Trophoblast cell (in vitro differentiated cells and primary cell): ENCODE measurements at regions not wholly inside any gene's neighbourhood (a gene's known extent, or its start where the extent isn't known, plus 50 kb on each side); places are given as distances from the start of the nearest gene placed in this dataset.

ENCODE experiments used
- DNase-seq, 2 donors: peaks; one replicate each; pipeline ENCODE4 v3.0.0-alpha.2; 2016
- H2AFZ ChIP-seq: 2 replicates; pipeline ENCODE4 v1.6.1; 2013; ENCODE audit warnings: low read length, moderate library complexity, mild to moderate bottlenecking; ENCODE audit not compliant: insufficient read depth, poor library complexity
- H2AK5ac ChIP-seq: 2 replicates; pipeline ENCODE4 v1.6.1; 2013; ENCODE audit warnings: mild to moderate bottlenecking, low read length
- H2BK120ac ChIP-seq: 2 replicates; pipeline ENCODE4 v1.6.1; 2013; ENCODE audit warnings: low read length, mild to moderate bottlenecking, moderate library complexity; ENCODE audit not compliant: insufficient read depth, poor library complexity
- H2BK12ac ChIP-seq: 2 replicates; pipeline ENCODE4 v1.6.1; 2013; ENCODE audit warnings: mild to moderate bottlenecking, low read length, moderate library complexity
- H2BK5ac ChIP-seq: 2 replicates; pipeline ENCODE4 v1.6.1; 2013; ENCODE audit warnings: low read length, low read depth, moderate library complexity, mild to moderate bottlenecking; ENCODE audit not compliant: poor library complexity
- H3K14ac ChIP-seq: 2 replicates; pipeline ENCODE4 v1.6.1; 2013; ENCODE audit warnings: mild to moderate bottlenecking, low read length
- H3K18ac ChIP-seq: 2 replicates; pipeline ENCODE4 v1.6.1; 2013; ENCODE audit warnings: mild to moderate bottlenecking, low read length
- H3K23ac ChIP-seq: 2 replicates; pipeline ENCODE4 v1.6.1; 2013; ENCODE audit warnings: low read length
- H3K27ac ChIP-seq: 2 replicates; pipeline ENCODE4 v1.5.1; 2013; ENCODE audit warnings: low read depth, mild to moderate bottlenecking, inconsistent platforms, low read length, moderate library complexity
- H3K27me3 ChIP-seq: 2 replicates; pipeline ENCODE4 v1.6.1; 2013; ENCODE audit warnings: inconsistent platforms, mild to moderate bottlenecking, low read length, moderate library complexity; ENCODE audit not compliant: insufficient read depth
- H3K36me3 ChIP-seq, 2 experiments: 1 replicate in 1 of 2; 2 replicates in 1 of 2; pipeline ENCODE4 v1.6.1; 2013; ENCODE audit warnings: low read length in 2 of 2, mild to moderate bottlenecking in 2 of 2, moderate library complexity in 1 of 2; ENCODE audit not compliant: insufficient read depth in 2 of 2, control insufficient read depth in 1 of 2
- H3K4ac ChIP-seq: 2 replicates; pipeline ENCODE4 v1.6.1; 2013; ENCODE audit warnings: low read depth, mild to moderate bottlenecking, low read length, moderate library complexity
- H3K4me1 ChIP-seq, 2 experiments: 1 replicate in 1 of 2; 2 replicates in 1 of 2; pipeline ENCODE4 v1.6.1; 2013; ENCODE audit warnings: low read length in 2 of 2, mild to moderate bottlenecking in 2 of 2, moderate library complexity in 1 of 2; ENCODE audit not compliant: insufficient read depth in 2 of 2, control insufficient read depth in 1 of 2
- H3K4me2 ChIP-seq: 2 replicates; pipeline ENCODE4 v1.6.1; 2013; ENCODE audit warnings: inconsistent platforms, mild to moderate bottlenecking, low read length, moderate library complexity
- H3K4me3 ChIP-seq: 2 replicates; pipeline ENCODE4 v1.5.1; 2013; ENCODE audit warnings: mild to moderate bottlenecking, low read depth, low read length, inconsistent platforms
- H3K79me1 ChIP-seq: one replicate; pipeline ENCODE4 v1.6.1; 2013; ENCODE audit warnings: low read length
- H3K79me2 ChIP-seq: 2 replicates; pipeline ENCODE4 v1.6.1; 2013; ENCODE audit warnings: low read length, mild to moderate bottlenecking; ENCODE audit not compliant: control insufficient read depth, insufficient read depth, poor library complexity
- H3K9ac ChIP-seq: 2 replicates; pipeline ENCODE4 v1.6.1; 2013; ENCODE audit warnings: mild to moderate bottlenecking, low read length
- H3K9me3 ChIP-seq: 2 replicates; pipeline ENCODE4 v1.6.1; 2013; ENCODE audit warnings: low read depth, mild to moderate bottlenecking, control low read depth, inconsistent platforms, low read length; ENCODE audit not compliant: insufficient read depth
- H4K12ac ChIP-seq: 2 replicates; pipeline ENCODE4 v1.6.1; 2013; ENCODE audit warnings: low read depth, mild to moderate bottlenecking, low read length, moderate library complexity
- H4K8ac ChIP-seq: 2 replicates; pipeline ENCODE4 v1.6.1; 2013; ENCODE audit warnings: low read depth, mild to moderate bottlenecking, low read length, moderate library complexity
- H4K91ac ChIP-seq: one replicate; pipeline ENCODE4 v1.6.1; 2013; ENCODE audit warnings: low read depth, mild to moderate bottlenecking, low read length, moderate library complexity
- WGBS: extraction: QIAGEN DNeasy Blood & Tissue Kit; methylation state at CpG from one replicate; pipeline ENCODE4 v1.1.7; 2013; ENCODE audit warnings: missing lambda C conversion rate; ENCODE audit not compliant: insufficient read length, insufficient coverage; ENCODE audit errors: extremely low coverage; 5-methylcytosine and 5-hydroxymethylcytosine counted together

DNA sequence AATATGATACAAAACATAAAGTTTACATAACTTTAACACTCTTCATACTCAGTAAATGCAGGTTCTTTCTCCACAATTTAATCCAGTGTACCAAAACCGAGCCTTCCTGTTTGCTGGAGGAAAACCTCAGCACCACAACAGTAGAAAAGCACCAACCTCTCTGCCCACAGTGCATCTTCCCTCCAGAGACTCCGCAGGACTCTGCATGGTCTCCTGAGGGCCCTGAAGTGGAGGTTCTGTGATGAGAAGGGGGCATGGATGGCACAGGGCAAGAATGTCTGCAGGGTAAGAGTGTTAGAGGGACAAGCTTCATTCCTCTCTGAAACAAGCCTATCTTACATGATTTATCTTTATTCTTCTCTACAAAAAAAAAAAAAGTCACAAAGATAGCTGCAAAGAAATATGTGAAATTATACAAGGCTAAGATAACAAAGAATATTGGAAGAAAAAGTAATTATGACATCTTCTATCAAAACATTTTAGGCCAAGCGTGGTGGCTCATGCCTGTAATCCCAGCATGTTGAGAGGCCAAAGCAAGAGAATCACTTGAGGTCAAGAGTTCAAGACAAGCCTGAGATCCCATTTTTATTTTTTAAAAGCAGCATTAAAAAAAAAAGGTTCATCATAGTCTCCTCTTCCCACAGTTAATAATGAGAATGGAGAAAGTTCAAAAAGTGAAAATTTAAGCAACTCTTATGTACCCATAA, 102.0 kb downstream of the VPREB1 start:
- H2BK5ac ChIP-seq: no peak overlapping the region
- H4K91ac ChIP-seq: no peak overlapping the region
- no peak overlapping the region for H3K4me2 ChIP-seq
- no peak overlapping the region for H3K14ac ChIP-seq
- H3K4me1 ChIP-seq: no peaks in the 10 kb centered on the region
- no peak overlapping the region for H4K12ac ChIP-seq
- no peak overlapping the region for H3K18ac ChIP-seq
- H3K23ac ChIP-seq: no peak overlapping the region
- DNase-seq: no peak
- no peak overlapping the region for H3K9ac ChIP-seq
- H4K8ac ChIP-seq: no peak overlapping the region
- H2BK12ac ChIP-seq: no peak overlapping the region
- H3K4me3 ChIP-seq: no peak overlapping the region
- no peak overlapping the region for H3K27ac ChIP-seq
- H2AK5ac ChIP-seq: no peak overlapping the region
- H3K36me3 ChIP-seq: no peaks in the 10 kb centered on the region
- no peaks in the 10 kb centered on the region for H3K79me2 ChIP-seq
- no peaks in the 10 kb centered on the region for H3K27me3 ChIP-seq
- no peaks in the 10 kb centered on the region for H3K9me3 ChIP-seq
- no peaks in the 10 kb centered on the region for H3K79me1 ChIP-seq
- no peak overlapping the region for H3K4ac ChIP-seq
- no peak overlapping the region for H2BK120ac ChIP-seq
- H2AFZ ChIP-seq: no peak overlapping the region
- WGBS: no CpG with 5 or more reads among the region's 3 CpGs

DNA sequence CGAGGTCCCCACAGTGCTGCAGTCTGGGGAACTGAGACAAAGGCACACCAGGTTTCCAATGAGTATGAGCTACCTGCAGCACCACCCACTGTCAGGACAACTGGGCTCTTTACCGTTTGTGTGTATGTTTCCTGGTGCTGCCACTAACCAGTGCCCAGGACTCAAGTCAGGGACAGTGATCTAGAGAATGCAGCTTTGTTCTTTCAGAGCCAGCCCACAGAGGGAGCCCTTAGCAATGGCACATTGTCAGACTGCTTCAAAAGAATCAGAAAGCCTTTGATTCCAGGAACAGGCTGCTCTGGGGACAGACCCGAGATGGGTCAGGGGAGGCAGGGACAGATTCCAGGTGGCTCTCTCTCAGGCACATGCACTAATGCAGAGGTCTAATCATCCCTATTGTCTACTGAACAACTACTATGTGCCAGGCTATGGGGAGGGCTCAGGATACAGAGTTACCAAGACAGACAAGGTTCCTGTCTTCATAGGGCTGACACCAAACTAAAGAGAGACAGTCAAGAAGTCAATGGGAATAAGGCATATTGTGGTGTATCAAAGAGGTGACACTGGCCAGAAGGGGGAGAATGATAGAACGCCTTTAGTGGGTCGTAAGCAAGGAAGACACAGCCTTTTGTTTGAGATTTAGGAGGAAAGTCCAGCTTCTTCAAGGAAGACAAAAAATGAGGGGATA, 103.7 kb downstream of the VPREB1 start:
- H3K4ac ChIP-seq: no peak overlapping the region
- H3K4me1 ChIP-seq: no peaks in the 10 kb centered on the region
- H3K79me1 ChIP-seq: no peaks in the 10 kb centered on the region
- H3K27me3 ChIP-seq: peaks cover 3% of the 10 kb centered on the region
- no peak for DNase-seq
- no peak overlapping the region for H2BK120ac ChIP-seq
- H2AK5ac ChIP-seq: no peak overlapping the region
- H4K8ac ChIP-seq: no peak overlapping the region
- no peak overlapping the region for H2AFZ ChIP-seq
- H2BK5ac ChIP-seq: no peak overlapping the region
- H3K79me2 ChIP-seq: no peaks in the 10 kb centered on the region
- H3K9me3 ChIP-seq: no peaks in the 10 kb centered on the region
- H3K36me3 ChIP-seq: no peaks in the 10 kb centered on the region
- no peak overlapping the region for H3K4me2 ChIP-seq
- no peak overlapping the region for H3K23ac ChIP-seq
- no peak overlapping the region for H3K9ac ChIP-seq
- H4K91ac ChIP-seq: no peak overlapping the region
- WGBS: no CpG with 5 or more reads among the region's 5 CpGs
- H3K4me3 ChIP-seq: no peak overlapping the region
- no peak overlapping the region for H4K12ac ChIP-seq
- H3K27ac ChIP-seq: no peak overlapping the region
- H3K18ac ChIP-seq: no peak overlapping the region
- H3K14ac ChIP-seq: no peak overlapping the region
- no peak overlapping the region for H2BK12ac ChIP-seq

DNA sequence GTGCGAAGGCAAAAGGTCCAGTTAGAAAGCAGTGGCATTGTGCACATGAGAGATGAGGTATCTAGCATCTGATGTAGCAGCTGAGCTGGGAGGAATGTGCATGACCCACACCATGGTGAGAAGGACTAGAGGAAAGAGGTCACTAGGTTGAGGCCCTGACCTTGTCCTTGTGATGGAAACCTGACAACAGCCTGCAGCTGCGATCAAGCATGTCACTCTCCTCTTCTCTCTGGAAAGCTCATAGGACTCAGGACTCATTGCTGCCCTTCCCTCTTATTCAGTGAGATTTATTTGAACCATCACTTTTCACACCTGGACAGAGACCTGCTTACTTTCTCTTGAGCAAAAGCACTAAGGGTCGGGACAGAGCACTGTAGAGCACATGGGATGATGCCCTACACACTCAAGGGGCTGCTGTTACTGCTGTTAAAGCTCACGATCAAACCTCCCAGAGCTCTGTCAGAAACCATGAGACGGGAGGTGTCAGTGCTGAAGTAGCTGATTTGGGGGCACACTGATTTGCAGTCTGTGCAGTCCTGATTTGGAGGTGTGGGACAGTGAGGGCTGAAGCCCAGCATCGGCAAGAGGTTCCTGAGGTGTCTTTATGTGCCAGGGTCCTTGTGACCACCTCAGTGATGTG, 104.3 kb downstream of the VPREB1 start:
- Histone ChIP-seq H2AFZ (no peak overlapping the region), H3K14ac (no peak overlapping the region), H2AK5ac (no peak overlapping the region), H4K8ac (no peak overlapping the region), H3K4me3 (no peak overlapping the region), H3K79me2 (no peaks in the 10 kb centered on the region), H2BK12ac (no peak overlapping the region), H3K23ac (no peak overlapping the region), H3K36me3 (no peaks in the 10 kb centered on the region), H3K4ac (no peak overlapping the region), H4K12ac (no peak overlapping the region), H3K4me1 (no peaks in the 10 kb centered on the region), H3K27ac (no peak overlapping the region), H2BK120ac (no peak overlapping the region), H2BK5ac (no peak overlapping the region), H3K4me2 (no peak overlapping the region), H3K27me3 (peaks cover 3% of the 10 kb centered on the region), H3K9ac (no peak overlapping the region), H4K91ac (no peak overlapping the region), H3K18ac (no peak overlapping the region), H3K79me1 (no peaks in the 10 kb centered on the region), H3K9me3 (no peaks in the 10 kb centered on the region)
- no CpG with 5 or more reads among the region's 6 CpGs for WGBS
- DNase-seq: no peak

DNA sequence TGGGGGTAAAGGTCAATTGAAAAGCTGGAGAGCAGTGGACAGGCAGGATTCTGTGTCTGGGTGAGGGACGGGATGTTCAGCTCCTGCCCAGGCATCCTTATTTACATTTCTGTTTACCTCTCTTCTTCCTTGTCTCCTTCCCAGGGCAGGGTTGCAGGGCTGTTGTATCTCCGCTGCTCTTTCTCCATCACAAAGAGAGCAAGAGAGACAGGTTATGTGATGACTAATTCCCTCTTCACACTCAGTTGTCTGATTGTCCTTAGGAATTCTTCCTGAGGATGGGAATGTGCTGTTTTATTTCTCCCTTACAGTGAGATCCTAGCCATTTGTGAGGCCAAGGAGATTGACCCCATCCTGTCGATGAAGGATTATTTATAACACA, 104.9 kb downstream of the VPREB1 start:
- no peak overlapping the region for H4K91ac ChIP-seq
- no peak overlapping the region for H3K18ac ChIP-seq
- H3K4ac ChIP-seq: no peak overlapping the region
- no peaks in the 10 kb centered on the region for H3K79me1 ChIP-seq
- no peak overlapping the region for H2BK12ac ChIP-seq
- H3K14ac ChIP-seq: no peak overlapping the region
- no peaks in the 10 kb centered on the region for H3K9me3 ChIP-seq
- H2AFZ ChIP-seq: no peak overlapping the region
- no peak overlapping the region for H2AK5ac ChIP-seq
- no peak overlapping the region for H3K4me3 ChIP-seq
- H3K9ac ChIP-seq: no peak overlapping the region
- H3K4me1 ChIP-seq: no peaks in the 10 kb centered on the region
- H3K79me2 ChIP-seq: no peaks in the 10 kb centered on the region
- H3K27ac ChIP-seq: no peak overlapping the region
- no peak overlapping the region for H4K12ac ChIP-seq
- H3K36me3 ChIP-seq: no peaks in the 10 kb centered on the region
- H4K8ac ChIP-seq: no peak overlapping the region
- no peak overlapping the region for H3K4me2 ChIP-seq
- no peak overlapping the region for H2BK5ac ChIP-seq
- H3K27me3 ChIP-seq: peaks cover 3% of the 10 kb centered on the region
- H2BK120ac ChIP-seq: no peak overlapping the region
- H3K23ac ChIP-seq: no peak overlapping the region
- DNase-seq: no peak
- no CpG with 5 or more reads among the region's 3 CpGs for WGBS
